AG10803 (cell line): ENCODE measurements at regions not wholly inside any gene's neighbourhood (a gene's known extent, or its start where the extent isn't known, plus 50 kb on each side); places are given as distances from the start of the nearest gene placed in this dataset.

Source experiments
- DNase-seq: peaks from one replicate; pipeline ENCODE4 v3.0.0; 2010; ENCODE audit warnings: low read depth
- H3K4me3 ChIP-seq: 2 replicates; pipeline ENCODE4 v1.5.1; 2011; ENCODE audit warnings: mild to moderate bottlenecking, low read length, control low read depth
- TF ChIP-seq, protein P1 (sequence below): conservative IDR thresholded peaks from 2 replicates; pipeline ENCODE4 v1.5.1; 2011; ENCODE audit warnings: mild to moderate bottlenecking, low read length, control low read depth, inconsistent platforms

GRCh38 chr14:95466506-95466905, 49.9 kb downstream of the SYNE3 start:
- no peak for DNase-seq
- TF ChIP-seq, protein P1, sequence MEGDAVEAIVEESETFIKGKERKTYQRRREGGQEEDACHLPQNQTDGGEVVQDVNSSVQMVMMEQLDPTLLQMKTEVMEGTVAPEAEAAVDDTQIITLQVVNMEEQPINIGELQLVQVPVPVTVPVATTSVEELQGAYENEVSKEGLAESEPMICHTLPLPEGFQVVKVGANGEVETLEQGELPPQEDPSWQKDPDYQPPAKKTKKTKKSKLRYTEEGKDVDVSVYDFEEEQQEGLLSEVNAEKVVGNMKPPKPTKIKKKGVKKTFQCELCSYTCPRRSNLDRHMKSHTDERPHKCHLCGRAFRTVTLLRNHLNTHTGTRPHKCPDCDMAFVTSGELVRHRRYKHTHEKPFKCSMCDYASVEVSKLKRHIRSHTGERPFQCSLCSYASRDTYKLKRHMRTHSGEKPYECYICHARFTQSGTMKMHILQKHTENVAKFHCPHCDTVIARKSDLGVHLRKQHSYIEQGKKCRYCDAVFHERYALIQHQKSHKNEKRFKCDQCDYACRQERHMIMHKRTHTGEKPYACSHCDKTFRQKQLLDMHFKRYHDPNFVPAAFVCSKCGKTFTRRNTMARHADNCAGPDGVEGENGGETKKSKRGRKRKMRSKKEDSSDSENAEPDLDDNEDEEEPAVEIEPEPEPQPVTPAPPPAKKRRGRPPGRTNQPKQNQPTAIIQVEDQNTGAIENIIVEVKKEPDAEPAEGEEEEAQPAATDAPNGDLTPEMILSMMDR, result no peak

DNA sequence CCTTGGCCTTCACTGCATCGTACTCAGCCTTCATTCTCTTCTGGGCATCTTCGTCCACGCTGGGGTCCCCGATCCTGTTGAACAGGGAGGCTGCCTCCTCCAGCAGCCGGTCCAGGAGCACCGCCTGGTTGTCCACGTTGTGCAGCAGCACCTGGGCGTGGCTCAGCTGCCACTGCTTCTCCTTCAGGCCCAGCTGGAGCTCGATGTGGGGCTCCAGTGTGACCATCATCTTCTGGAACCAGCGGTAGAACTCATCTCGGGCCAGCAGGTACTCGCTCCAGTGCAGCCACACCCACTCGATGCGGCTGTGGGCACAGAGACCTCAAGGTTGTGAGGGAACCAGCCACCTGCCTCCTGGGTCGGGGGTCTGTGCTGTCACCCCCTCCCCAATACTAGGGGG, 50.5 kb downstream of the SYNE3 start:
- no peak for DNase-seq
- TF ChIP-seq, protein P1, result no peak
- no peak overlapping the region for H3K4me3 ChIP-seq

More at GRCh38 chr14:95466506-95466905, 49.9 kb downstream of the SYNE3 start:
- H3K4me3 ChIP-seq, result no peak overlapping the region

DNA sequence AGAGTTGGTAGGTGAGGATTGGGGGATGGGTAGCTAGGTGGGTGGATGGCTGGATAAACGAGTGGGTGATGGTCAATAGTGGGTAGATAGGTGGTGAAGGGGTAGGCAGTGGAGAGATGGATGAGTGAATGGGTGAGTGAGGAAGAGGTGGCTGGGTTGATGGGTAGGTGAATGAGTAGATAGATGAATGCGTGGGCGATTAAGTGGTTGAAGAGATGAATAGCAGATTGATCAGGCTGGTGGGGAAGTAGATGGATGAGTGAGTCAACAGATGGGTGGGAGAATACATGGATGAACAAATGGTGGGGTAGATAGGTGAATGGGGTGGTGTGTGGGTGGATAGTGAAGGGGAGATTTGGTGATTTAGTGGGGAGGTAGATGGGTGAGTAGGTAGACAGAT, 51.1 kb downstream of the SYNE3 start:
- DNase-seq, result no peak
- TF ChIP-seq, protein P1, result no peak
- H3K4me3 ChIP-seq, result no peak overlapping the region

DNA sequence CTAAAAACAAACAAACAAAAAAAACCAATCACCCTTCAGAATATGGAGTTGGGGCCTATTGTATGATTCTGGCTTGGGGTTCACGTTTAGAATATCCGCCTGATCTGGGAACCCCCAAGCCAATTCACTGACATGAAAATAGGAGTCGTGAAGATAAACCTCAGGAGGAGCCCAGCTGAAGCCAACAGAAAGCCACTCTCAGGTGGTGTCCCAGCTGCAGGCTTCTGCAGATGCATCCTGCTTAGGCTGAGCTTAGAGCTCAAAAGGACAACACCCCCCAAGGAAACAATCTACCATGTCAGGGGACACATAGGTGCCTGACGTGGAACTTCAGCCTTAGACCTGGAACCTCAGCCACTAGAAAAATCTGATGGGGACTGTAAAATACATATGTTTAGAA, 51.9 kb downstream of the SYNE3 start:
- no peak for DNase-seq
- H3K4me3 ChIP-seq, result no peak overlapping the region
- TF ChIP-seq, protein P1, result no peak

- DNase-seq, result no peak
- TF ChIP-seq, protein P1, result no peak
- H3K4me3 ChIP-seq, result no peak overlapping the region
These were observed 52.3 kb downstream of the SYNE3 start for GRCh38 chr14:95464103-95464502.

DNA sequence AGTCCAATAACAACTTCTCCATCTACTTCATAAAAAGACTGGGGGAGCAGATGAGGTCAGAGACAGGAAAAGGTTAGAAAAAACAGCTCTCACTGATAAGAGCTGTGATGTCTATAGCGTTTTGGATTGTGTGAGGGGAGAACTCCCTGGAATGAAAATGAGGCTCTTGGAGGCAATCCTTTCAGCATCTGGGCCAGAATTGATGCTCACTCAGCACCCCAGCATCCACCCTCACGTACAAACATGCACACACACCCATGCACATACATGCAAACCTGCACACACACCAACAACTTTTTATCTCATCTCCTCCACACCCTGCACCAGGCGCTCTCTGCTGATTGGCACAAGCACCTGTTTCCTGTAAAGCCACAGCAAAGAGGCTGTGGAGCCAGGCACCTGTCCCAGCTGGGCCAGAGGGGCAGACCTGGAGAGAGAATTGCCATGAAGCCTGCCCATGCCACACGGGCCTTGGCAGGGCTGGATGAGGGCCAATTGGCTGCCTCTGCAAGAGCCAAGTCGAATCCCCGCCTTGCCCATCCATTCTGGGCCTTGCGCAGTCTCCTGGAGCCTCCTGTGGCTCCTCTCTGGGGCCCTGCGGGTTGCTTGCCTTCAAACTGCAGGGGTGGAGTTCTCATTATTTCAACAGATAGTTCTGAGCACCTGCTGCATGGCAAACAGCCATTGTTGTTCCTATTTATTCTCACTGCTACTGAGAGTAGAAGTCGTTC, 53.1 kb downstream of the SYNE3 start:
- DNase-seq, result no peak
- TF ChIP-seq, protein P1, result no peak
- no peak overlapping the region for H3K4me3 ChIP-seq

DNA sequence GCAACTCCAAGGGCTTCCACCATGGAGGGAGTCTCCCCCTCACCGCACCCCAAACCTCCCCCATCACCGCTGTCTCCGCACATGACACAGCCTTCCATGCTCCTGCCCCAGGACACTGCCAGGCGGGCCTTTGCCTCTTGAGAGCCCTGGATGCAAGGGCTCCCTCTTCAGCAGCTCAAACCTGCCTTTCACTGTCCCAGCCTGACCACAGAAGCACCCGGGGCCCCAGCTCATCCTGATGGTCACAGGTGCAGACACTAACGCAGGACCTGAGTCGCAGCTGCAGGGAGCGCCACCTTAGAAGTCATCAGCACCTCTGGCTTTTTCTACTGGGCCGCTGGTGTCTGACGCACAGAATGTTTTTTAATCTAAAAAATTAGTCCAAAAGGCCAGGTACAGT, 54.0 kb downstream of the SYNE3 start:
- DNase-seq, result no peak
- H3K4me3 ChIP-seq, result no peak overlapping the region
- TF ChIP-seq, protein P1, result no peak
